GM12865 (cell line): ENCODE measurements at regions not wholly inside any gene's neighbourhood (a gene's known extent, or its start where the extent isn't known, plus 50 kb on each side); places are given as distances from the start of the nearest gene placed in this dataset.
"Not testable (repeated sequence)": the region's sequence is repeated elsewhere in the genome, so short reads cannot be mapped to it uniquely, and the experiment has no call there.

Source experiments
- DNase-seq: peaks from one replicate; pipeline ENCODE4 v3.0.0; 2010; ENCODE audit warnings: low read depth
- H3K4me3 ChIP-seq: 2 replicates; pipeline ENCODE4 v1.5.1; 2011; ENCODE audit warnings: mild to moderate bottlenecking, low read depth, low read length, control low read depth
- TF ChIP-seq, protein P1 (sequence below): IDR thresholded peaks from 2 replicates; pipeline ENCODE4 v1.5.1; 2011; ENCODE audit warnings: low read length, control low read depth, low read depth, inconsistent platforms; ENCODE audit not compliant: insufficient read depth; ENCODE audit errors: missing control alignments

DNA sequence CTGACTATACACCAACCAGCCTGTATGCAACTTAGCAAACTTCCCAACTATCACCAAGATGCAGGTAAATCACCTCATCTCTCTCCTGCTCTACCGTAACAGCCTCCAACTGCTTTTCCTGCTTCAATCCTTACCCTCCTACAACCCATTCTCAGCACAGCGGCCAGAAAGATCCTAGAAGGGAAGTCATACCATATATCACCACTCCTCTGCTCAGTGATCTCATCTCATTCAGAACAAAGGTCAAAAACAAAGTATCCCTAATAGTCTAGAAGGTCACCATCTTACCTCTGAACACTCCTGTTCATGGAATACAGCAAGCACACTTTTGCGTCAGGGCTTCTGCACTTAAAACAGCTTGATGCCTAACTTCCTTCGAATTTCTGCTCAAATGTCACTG lies 62.2 kb upstream of the RNF38 start:
- TF ChIP-seq, protein P1, sequence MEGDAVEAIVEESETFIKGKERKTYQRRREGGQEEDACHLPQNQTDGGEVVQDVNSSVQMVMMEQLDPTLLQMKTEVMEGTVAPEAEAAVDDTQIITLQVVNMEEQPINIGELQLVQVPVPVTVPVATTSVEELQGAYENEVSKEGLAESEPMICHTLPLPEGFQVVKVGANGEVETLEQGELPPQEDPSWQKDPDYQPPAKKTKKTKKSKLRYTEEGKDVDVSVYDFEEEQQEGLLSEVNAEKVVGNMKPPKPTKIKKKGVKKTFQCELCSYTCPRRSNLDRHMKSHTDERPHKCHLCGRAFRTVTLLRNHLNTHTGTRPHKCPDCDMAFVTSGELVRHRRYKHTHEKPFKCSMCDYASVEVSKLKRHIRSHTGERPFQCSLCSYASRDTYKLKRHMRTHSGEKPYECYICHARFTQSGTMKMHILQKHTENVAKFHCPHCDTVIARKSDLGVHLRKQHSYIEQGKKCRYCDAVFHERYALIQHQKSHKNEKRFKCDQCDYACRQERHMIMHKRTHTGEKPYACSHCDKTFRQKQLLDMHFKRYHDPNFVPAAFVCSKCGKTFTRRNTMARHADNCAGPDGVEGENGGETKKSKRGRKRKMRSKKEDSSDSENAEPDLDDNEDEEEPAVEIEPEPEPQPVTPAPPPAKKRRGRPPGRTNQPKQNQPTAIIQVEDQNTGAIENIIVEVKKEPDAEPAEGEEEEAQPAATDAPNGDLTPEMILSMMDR: no peak
- DNase-seq: no peak

GRCh38 chr9:36461323-36461722 lies 61.3 kb upstream of the RNF38 start:
- TF ChIP-seq, protein P1: no peak
- no peak overlapping the region for H3K4me3 ChIP-seq
- DNase-seq: no peak

More for the DNA sequence above, 62.2 kb upstream of the RNF38 start:
- H3K4me3 ChIP-seq: no peak overlapping the region

DNA sequence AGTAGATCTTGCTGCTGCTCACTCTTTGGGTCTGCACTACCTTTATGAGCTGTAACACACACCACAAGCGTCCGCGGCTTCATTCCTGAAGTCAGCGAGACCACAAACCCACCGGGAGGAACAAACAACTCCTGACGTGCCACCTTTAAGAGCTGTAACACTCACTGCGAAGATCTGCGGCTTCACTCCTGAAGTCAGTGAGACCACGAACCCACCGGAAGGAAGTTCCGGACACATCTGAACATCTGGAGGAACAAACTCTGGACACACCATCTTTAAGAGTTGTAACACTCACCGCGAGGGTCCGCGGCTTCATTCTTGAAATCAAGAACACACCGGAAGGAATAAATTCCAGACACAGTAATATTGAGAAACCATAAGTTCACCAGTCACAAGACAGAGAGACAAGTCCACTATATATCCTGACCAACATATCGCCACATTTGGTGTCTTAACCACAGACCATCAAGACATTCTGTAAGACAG lies 58.4 kb upstream of the RNF38 start:
- DNase-seq: peak; percentile 88
- not testable (repeated sequence) for H3K4me3 ChIP-seq

- TF ChIP-seq, protein P1: no peak
- DNase-seq: no peak
- peak overlapping the region; percentile 9; the same call in 1 of the 2 replicates for H3K4me3 ChIP-seq
Measured at GRCh38 chr9:36457836-36458429, 57.9 kb upstream of the RNF38 start.

DNA sequence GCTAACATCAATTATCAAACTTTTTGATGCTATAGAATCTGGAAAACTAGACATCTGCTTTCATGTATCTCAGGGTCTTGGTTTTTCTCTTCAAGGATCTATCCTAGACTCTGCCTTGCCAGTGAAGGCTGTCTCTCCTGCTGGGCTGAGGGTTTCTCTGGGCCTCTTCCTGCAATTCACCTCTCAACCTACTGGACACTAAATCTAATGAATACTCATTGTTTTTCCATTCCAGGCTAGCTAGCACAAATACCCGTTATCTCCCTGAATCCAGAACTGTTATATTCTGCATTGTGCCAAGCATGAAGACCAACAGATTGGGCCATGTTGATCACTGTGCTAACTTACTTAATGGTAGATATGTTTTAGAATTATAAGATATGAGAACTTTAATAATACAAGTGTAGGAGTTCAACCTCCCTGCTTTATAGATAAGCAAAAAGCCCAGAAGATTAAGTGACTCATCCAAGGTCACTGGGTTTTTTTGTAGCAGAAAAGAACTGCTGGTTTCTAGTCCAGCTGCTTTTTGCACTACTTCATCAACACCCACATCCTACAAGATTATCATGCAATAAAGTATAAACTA lies 56.5 kb upstream of the RNF38 start:
- DNase-seq: no peak
- TF ChIP-seq, protein P1: no peak

DNA sequence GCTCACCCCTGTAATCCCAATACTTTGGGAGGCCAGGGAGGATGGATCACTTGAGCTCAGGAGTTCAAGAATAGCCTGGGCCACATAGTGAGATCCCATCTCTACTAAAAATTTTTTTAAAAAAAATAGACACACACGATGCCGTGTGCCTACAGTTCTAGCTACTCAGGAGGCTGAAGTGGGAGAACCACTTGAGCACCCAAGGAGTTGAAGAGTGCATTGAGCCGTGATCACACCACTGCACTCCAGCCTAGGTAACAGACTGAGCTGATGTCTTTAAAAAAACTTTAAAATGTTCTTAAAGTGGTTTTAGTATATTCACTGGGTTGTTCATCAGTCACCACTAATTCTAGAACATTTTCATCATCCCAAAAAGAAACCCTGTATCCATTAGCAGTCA lies 51.9 kb upstream of the RNF38 start:
- DNase-seq: no peak
- TF ChIP-seq, protein P1: no peak
- H3K4me3 ChIP-seq: no peak overlapping the region

More for the DNA sequence above, 56.5 kb upstream of the RNF38 start:
- H3K4me3 ChIP-seq: no peak overlapping the region

DNA sequence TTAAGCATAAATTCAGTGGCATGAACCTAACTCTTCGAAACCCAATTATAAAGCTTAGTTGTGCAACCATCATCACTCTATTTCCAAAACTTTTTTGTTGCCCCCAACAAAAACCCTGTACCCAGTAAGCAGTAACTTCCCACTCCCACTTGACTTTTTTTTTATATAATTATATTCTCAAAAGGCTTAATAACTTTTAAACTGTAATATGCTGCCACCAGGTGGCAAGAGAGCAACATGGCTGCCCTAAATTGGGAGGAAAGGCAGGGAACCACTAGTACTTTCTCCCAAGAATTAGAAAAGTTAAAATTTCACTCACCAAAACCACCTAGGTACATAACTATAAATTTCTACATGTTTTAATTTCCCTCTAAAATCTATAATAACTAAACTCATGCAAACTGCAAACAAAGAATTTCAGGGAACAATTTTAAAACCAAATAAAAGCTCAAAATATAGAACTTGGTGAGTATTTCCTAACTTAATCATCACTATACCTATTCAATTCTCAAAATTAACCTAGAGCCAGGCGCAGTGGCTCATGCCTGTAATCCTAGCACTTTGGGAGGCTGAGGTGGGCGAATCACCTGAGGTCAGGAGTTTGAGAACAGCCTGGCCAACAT lies 50.2 kb upstream of the RNF38 start:
- TF ChIP-seq, protein P1: peak; percentile 42
- DNase-seq: peak; percentile 44
- H3K4me3 ChIP-seq: no peak overlapping the region
